ENCODE measurements at regions not wholly inside any gene's neighbourhood (a gene's known extent, or its start where the extent isn't known, plus 50 kb on each side); places are given as distances from the start of the nearest gene placed in this dataset.

GRCh38 chr11:119513806-119514170 is 90.8 kb upstream of the THY1 start:
- Histone ChIP-seq H3K36me3 (ENCODE audit: control insufficient read depth in 5 of 5, insufficient read depth in 5 of 5, low read length in 5 of 5) (no peaks in the 10 kb centered on the region), H3K9ac (ENCODE audit: low read length in 5 of 5) (no peak overlapping the region), H3K27ac (ENCODE audit: low read depth, low read length) (no peak overlapping the region), H3K4me1 (ENCODE audit: control insufficient read depth in 5 of 5, insufficient read depth in 5 of 5, low read length in 5 of 5) (no peaks in the 10 kb centered on the region), H3K27me3 (ENCODE audit: control insufficient read depth in 5 of 5, insufficient read depth in 4 of 5, low read length in 5 of 5) (peaks cover 0 to 17% (median 6%) of the 10 kb centered on the region in 5 donors), H3K9me3 (ENCODE audit: control insufficient read depth in 5 of 5, low read length in 5 of 5) (no peaks in the 10 kb centered on the region), H3K4me3 (ENCODE audit: low read depth in 1 of 5, low read length in 5 of 5) (no peak overlapping the region)

GRCh38 chr11:119513131-119513805 is 90.3 kb upstream of the THY1 start:
- Histone ChIP-seq H3K27ac (ENCODE audit: low read depth, low read length) (no peak overlapping the region), H3K9ac (ENCODE audit: low read length in 5 of 5) (no peak overlapping the region), H3K9me3 (ENCODE audit: control insufficient read depth in 5 of 5, low read length in 5 of 5) (no peaks in the 10 kb centered on the region), H3K36me3 (ENCODE audit: control insufficient read depth in 5 of 5, insufficient read depth in 5 of 5, low read length in 5 of 5) (no peaks in the 10 kb centered on the region), H3K27me3 (ENCODE audit: control insufficient read depth in 5 of 5, insufficient read depth in 4 of 5, low read length in 5 of 5) (peaks cover 0 to 17% (median 6%) of the 10 kb centered on the region in 5 donors), H3K4me1 (ENCODE audit: control insufficient read depth in 5 of 5, insufficient read depth in 5 of 5, low read length in 5 of 5) (no peaks in the 10 kb centered on the region), H3K4me3 (ENCODE audit: low read depth in 1 of 5, low read length in 5 of 5) (no peak overlapping the region)

GRCh38 chr11:119512369-119512768 is 89.4 kb upstream of the THY1 start:
- H3K27ac ChIP-seq (ENCODE audit: low read depth, low read length), result no peak overlapping the region
- no peak overlapping the region for H3K9ac ChIP-seq (ENCODE audit: low read length in 5 of 5)
- peaks cover 0 to 17% (median 6%) of the 10 kb centered on the region in 5 donors for H3K27me3 ChIP-seq (ENCODE audit: control insufficient read depth in 5 of 5, insufficient read depth in 4 of 5, low read length in 5 of 5)
- no peaks in the 10 kb centered on the region for H3K4me1 ChIP-seq (ENCODE audit: control insufficient read depth in 5 of 5, insufficient read depth in 5 of 5, low read length in 5 of 5)
- H3K4me3 ChIP-seq (ENCODE audit: low read depth in 1 of 5, low read length in 5 of 5), result no peak overlapping the region
- no peaks in the 10 kb centered on the region for H3K36me3 ChIP-seq (ENCODE audit: control insufficient read depth in 5 of 5, insufficient read depth in 5 of 5, low read length in 5 of 5)
- H3K9me3 ChIP-seq (ENCODE audit: control insufficient read depth in 5 of 5, low read length in 5 of 5), result no peaks in the 10 kb centered on the region

GRCh38 chr11:119511614-119512306 is 88.8 kb upstream of the THY1 start:
- H3K4me3 ChIP-seq (ENCODE audit: low read depth in 1 of 5, low read length in 5 of 5), result no peak overlapping the region
- H3K9me3 ChIP-seq (ENCODE audit: control insufficient read depth in 5 of 5, low read length in 5 of 5), result no peaks in the 10 kb centered on the region
- peaks cover 0 to 17% (median 6%) of the 10 kb centered on the region in 5 donors for H3K27me3 ChIP-seq (ENCODE audit: control insufficient read depth in 5 of 5, insufficient read depth in 4 of 5, low read length in 5 of 5)
- no peaks in the 10 kb centered on the region for H3K4me1 ChIP-seq (ENCODE audit: control insufficient read depth in 5 of 5, insufficient read depth in 5 of 5, low read length in 5 of 5)
- H3K36me3 ChIP-seq (ENCODE audit: control insufficient read depth in 5 of 5, insufficient read depth in 5 of 5, low read length in 5 of 5), result no peaks in the 10 kb centered on the region
- H3K9ac ChIP-seq (ENCODE audit: low read length in 5 of 5), result no peak overlapping the region
- no peak overlapping the region for H3K27ac ChIP-seq (ENCODE audit: low read depth, low read length)

GRCh38 chr11:119509969-119510401 is 87.0 kb upstream of the THY1 start:
- H3K4me1 ChIP-seq (ENCODE audit: control insufficient read depth in 5 of 5, insufficient read depth in 5 of 5, low read length in 5 of 5), result no peaks in the 10 kb centered on the region
- H3K27ac ChIP-seq (ENCODE audit: low read depth, low read length), result no peak overlapping the region
- no peak overlapping the region for H3K9ac ChIP-seq (ENCODE audit: low read length in 5 of 5)
- H3K36me3 ChIP-seq (ENCODE audit: control insufficient read depth in 5 of 5, insufficient read depth in 5 of 5, low read length in 5 of 5), result no peaks in the 10 kb centered on the region
- no peaks in the 10 kb centered on the region for H3K9me3 ChIP-seq (ENCODE audit: control insufficient read depth in 5 of 5, low read length in 5 of 5)
- peaks cover 0 to 17% (median 6%) of the 10 kb centered on the region in 5 donors for H3K27me3 ChIP-seq (ENCODE audit: control insufficient read depth in 5 of 5, insufficient read depth in 4 of 5, low read length in 5 of 5)
- no peak overlapping the region for H3K4me3 ChIP-seq (ENCODE audit: low read depth in 1 of 5, low read length in 5 of 5)

GRCh38 chr11:119509282-119509841 is 86.4 kb upstream of the THY1 start:
- no peaks in the 10 kb centered on the region for H3K36me3 ChIP-seq (ENCODE audit: control insufficient read depth in 5 of 5, insufficient read depth in 5 of 5, low read length in 5 of 5)
- H3K27ac ChIP-seq (ENCODE audit: low read depth, low read length), result no peak overlapping the region
- H3K4me3 ChIP-seq (ENCODE audit: low read depth in 1 of 5, low read length in 5 of 5), result no peak overlapping the region
- H3K9ac ChIP-seq (ENCODE audit: low read length in 5 of 5), result no peak overlapping the region
- H3K9me3 ChIP-seq (ENCODE audit: control insufficient read depth in 5 of 5, low read length in 5 of 5), result no peaks in the 10 kb centered on the region
- no peaks in the 10 kb centered on the region for H3K4me1 ChIP-seq (ENCODE audit: control insufficient read depth in 5 of 5, insufficient read depth in 5 of 5, low read length in 5 of 5)
- H3K27me3 ChIP-seq (ENCODE audit: control insufficient read depth in 5 of 5, insufficient read depth in 4 of 5, low read length in 5 of 5), result peaks cover 0 to 15% (median 6%) of the 10 kb centered on the region in 5 donors

GRCh38 chr11:119506436-119506835 is 83.5 kb upstream of the THY1 start:
- H3K36me3 ChIP-seq (ENCODE audit: control insufficient read depth in 5 of 5, insufficient read depth in 5 of 5, low read length in 5 of 5), result no peaks in the 10 kb centered on the region
- no peak overlapping the region for H3K4me3 ChIP-seq (ENCODE audit: low read depth in 1 of 5, low read length in 5 of 5)
- H3K9me3 ChIP-seq (ENCODE audit: control insufficient read depth in 5 of 5, low read length in 5 of 5), result peaks cover 0 to 8% (median 0%) of the 10 kb centered on the region in 5 donors
- no peak overlapping the region for H3K9ac ChIP-seq (ENCODE audit: low read length in 5 of 5)
- H3K27ac ChIP-seq (ENCODE audit: low read depth, low read length), result no peak overlapping the region
- H3K27me3 ChIP-seq (ENCODE audit: control insufficient read depth in 5 of 5, insufficient read depth in 4 of 5, low read length in 5 of 5), result peaks cover 0 to 3% (median 0%) of the 10 kb centered on the region in 5 donors
- no peaks in the 10 kb centered on the region for H3K4me1 ChIP-seq (ENCODE audit: control insufficient read depth in 5 of 5, insufficient read depth in 5 of 5, low read length in 5 of 5)

- H3K27me3 ChIP-seq (ENCODE audit: control insufficient read depth in 5 of 5, insufficient read depth in 4 of 5, low read length in 5 of 5), result peaks cover 0 to 3% (median 0%) of the 10 kb centered on the region in 5 donors
- H3K4me3 ChIP-seq (ENCODE audit: low read depth in 1 of 5, low read length in 5 of 5), result no peak overlapping the region
- H3K36me3 ChIP-seq (ENCODE audit: control insufficient read depth in 5 of 5, insufficient read depth in 5 of 5, low read length in 5 of 5), result no peaks in the 10 kb centered on the region
These were observed 82.9 kb upstream of the THY1 start for GRCh38 chr11:119505861-119506260.

GRCh38 chr11:119505071-119505470 is 82.1 kb upstream of the THY1 start:
- Histone ChIP-seq H3K36me3 (ENCODE audit: control insufficient read depth in 5 of 5, insufficient read depth in 5 of 5, low read length in 5 of 5) (no peaks in the 10 kb centered on the region), H3K4me3 (ENCODE audit: low read depth in 1 of 5, low read length in 5 of 5) (no peak overlapping the region), H3K4me1 (ENCODE audit: control insufficient read depth in 5 of 5, insufficient read depth in 5 of 5, low read length in 5 of 5) (no peaks in the 10 kb centered on the region), H3K27ac (ENCODE audit: low read depth, low read length) (no peak overlapping the region), H3K27me3 (ENCODE audit: control insufficient read depth in 5 of 5, insufficient read depth in 4 of 5, low read length in 5 of 5) (peaks cover 0 to 4% (median 0%) of the 10 kb centered on the region in 5 donors), H3K9me3 (ENCODE audit: control insufficient read depth in 5 of 5, low read length in 5 of 5) (peaks cover 0 to 8% (median 0%) of the 10 kb centered on the region in 5 donors), H3K9ac (ENCODE audit: low read length in 5 of 5) (no peak overlapping the region)

More at GRCh38 chr11:119505861-119506260, 82.9 kb upstream of the THY1 start:
- H3K9ac ChIP-seq (ENCODE audit: low read length in 5 of 5), result no peak overlapping the region
- no peak overlapping the region for H3K27ac ChIP-seq (ENCODE audit: low read depth, low read length)
- H3K4me1 ChIP-seq (ENCODE audit: control insufficient read depth in 5 of 5, insufficient read depth in 5 of 5, low read length in 5 of 5), result no peaks in the 10 kb centered on the region
- peaks cover 0 to 8% (median 0%) of the 10 kb centered on the region in 5 donors for H3K9me3 ChIP-seq (ENCODE audit: control insufficient read depth in 5 of 5, low read length in 5 of 5)

GRCh38 chr11:119504371-119504770 is 81.4 kb upstream of the THY1 start:
- no peak overlapping the region for H3K4me3 ChIP-seq (ENCODE audit: low read depth in 1 of 5, low read length in 5 of 5)
- H3K36me3 ChIP-seq (ENCODE audit: control insufficient read depth in 5 of 5, insufficient read depth in 5 of 5, low read length in 5 of 5), result no peaks in the 10 kb centered on the region
- H3K4me1 ChIP-seq (ENCODE audit: control insufficient read depth in 5 of 5, insufficient read depth in 5 of 5, low read length in 5 of 5), result no peaks in the 10 kb centered on the region
- H3K27ac ChIP-seq (ENCODE audit: low read depth, low read length), result no peak overlapping the region
- H3K27me3 ChIP-seq (ENCODE audit: control insufficient read depth in 5 of 5, insufficient read depth in 4 of 5, low read length in 5 of 5), result peaks cover 0 to 4% (median 3%) of the 10 kb centered on the region in 5 donors
- H3K9ac ChIP-seq (ENCODE audit: low read length in 5 of 5), result no peak overlapping the region
- H3K9me3 ChIP-seq (ENCODE audit: control insufficient read depth in 5 of 5, low read length in 5 of 5), result peaks cover 0 to 8% (median 0%) of the 10 kb centered on the region in 5 donors
